ENCODE measurements at regions not wholly inside any gene's neighbourhood (a gene's known extent, or its start where the extent isn't known, plus 50 kb on each side); places are given as distances from the start of the nearest gene placed in this dataset.

- TF ChIP-seq CHD1 (IDR thresholded peaks at IDR 0.05; ENCODE audit: low read length) (no peak), ZSCAN29 (IDR thresholded peaks at IDR 0.05) (no peak), THRB (CRISPR knock-in tag; conservative IDR thresholded peaks at IDR 0.05) (no peak), LEF1 (IDR thresholded peaks at IDR 0.05) (no peak)
Observed at GRCh38 chr7:114830952-114831351, 90.9 kb upstream of the MDFIC start.
